Mucosa of gallbladder (tissue), 1 donor: ENCODE measurements at regions not wholly inside any gene's neighbourhood (a gene's known extent, or its start where the extent isn't known, plus 50 kb on each side); places are given as distances from the start of the nearest gene placed in this dataset.
"Not testable (repeated sequence)": the region's sequence is repeated elsewhere in the genome, so short reads cannot be mapped to it uniquely, and the experiment has no call there.

Source experiments
- DNase-seq: peaks from one replicate; pipeline ENCODE4 v3.0.0-alpha.2; 2020; ENCODE audit warnings: low spot score
- donor health status: DM: no; HTN: no; CAD: no.

- DNase-seq: no peak
These were observed 152.2 kb upstream of the TRPM3 start for GRCh38 chr9:71273613-71274012.

- no peak for DNase-seq
These were observed 150.2 kb upstream of the TRPM3 start for GRCh38 chr9:71271602-71272001.

DNA sequence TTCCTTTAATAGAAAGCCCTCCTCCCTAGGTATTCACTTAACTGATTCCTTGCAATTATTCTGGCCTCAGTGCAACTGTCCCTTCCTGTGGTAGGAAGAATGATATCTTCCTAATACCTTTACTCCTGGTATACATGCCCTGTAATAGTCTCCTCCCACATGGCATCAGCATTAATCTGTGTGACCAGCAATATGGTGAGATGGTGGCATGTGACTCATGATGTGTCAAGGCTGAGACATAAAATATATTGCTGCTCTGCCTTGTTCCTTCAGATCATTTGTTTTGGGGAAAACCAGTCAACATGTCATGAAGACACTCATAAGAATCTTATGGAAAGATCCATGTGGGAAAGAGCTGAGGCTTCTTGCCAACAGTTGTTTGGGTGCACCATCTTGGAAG, 149.1 kb upstream of the TRPM3 start:
- no peak for DNase-seq

DNA sequence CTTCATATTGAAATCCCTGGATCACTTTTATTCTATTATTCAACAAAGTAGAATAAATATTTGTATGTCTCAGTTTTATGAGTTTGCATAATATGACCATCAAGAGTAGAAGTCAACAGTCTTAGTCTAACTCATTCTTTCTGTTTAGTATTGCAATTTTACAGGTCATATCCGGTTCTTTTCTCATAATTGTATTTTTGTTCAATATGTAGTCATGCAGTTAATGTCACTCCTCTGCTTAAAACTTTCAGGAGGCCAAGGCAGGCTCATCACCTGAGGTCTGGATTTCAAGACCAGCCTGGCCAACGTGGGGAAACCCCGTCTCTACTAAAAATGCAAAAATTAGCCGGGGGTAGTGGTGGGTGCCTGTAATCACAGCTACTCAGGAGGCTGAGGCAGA, 148.4 kb upstream of the TRPM3 start:
- no peak for DNase-seq

DNA sequence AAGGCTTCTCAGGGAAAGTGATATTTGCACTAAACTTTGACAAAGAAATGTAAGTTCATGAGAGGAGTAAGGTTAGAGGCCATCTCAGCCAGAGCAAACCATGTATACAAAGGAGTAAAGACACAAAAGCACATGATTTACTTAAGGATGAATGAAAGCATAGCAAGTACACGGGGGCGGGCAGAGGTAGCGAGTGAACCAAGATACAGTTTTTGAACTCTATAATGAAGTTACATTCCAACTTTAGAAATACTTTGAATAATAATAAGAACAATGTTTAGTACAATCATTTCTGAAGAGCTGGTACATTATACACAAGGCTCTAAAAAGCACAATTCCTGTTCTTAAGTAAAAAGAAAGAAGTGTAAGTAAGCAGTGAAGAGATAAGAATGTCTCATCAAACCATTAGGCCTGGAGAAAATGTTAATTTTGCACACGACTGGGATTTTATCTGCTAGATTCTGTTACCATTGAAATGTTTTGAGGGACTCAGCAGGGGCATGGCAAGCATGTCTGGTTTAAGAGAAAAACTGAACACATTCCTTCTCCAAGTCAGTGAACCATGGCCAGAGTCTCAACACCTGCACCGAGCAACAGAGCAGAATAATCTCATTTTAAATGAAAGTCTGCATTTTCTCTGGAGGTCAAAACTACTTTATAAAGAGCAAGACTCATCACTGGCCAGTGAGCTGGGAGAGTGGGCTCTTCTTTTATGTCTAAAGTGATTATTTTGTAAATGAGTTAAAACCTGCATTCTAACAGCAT, 147.6 kb upstream of the TRPM3 start:
- no peak for DNase-seq

GRCh38 chr9:71263451-71263850, 142.0 kb upstream of the TRPM3 start:
- DNase-seq: no peak

GRCh38 chr9:71260419-71260818, 139.0 kb upstream of the TRPM3 start:
- DNase-seq: not testable (repeated sequence)

GRCh38 chr9:71254592-71255277, 133.3 kb upstream of the TRPM3 start:
- DNase-seq: no peak

- no peak for DNase-seq
These were observed 131.6 kb upstream of the TRPM3 start for GRCh38 chr9:71253011-71253410.

DNA sequence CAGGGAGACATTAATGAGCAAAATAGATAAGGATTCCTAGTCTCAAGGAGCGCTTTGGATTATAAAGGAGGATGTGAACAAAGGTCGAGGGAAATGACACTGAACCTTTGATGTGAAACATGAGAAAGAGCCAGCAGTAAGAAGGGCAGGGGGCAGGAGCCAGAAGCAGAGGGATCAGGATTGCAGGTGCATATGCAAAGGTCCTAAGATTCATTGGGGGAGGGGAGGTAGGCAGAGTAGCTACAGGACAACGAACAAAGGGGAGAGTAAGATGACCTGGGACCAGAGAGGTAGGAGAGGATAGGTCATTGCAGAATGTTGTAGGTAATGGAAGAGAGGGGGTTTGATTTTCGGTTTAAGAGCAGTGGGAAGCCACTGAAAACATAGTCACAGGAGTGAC, 129.2 kb upstream of the TRPM3 start:
- DNase-seq: no peak

DNA sequence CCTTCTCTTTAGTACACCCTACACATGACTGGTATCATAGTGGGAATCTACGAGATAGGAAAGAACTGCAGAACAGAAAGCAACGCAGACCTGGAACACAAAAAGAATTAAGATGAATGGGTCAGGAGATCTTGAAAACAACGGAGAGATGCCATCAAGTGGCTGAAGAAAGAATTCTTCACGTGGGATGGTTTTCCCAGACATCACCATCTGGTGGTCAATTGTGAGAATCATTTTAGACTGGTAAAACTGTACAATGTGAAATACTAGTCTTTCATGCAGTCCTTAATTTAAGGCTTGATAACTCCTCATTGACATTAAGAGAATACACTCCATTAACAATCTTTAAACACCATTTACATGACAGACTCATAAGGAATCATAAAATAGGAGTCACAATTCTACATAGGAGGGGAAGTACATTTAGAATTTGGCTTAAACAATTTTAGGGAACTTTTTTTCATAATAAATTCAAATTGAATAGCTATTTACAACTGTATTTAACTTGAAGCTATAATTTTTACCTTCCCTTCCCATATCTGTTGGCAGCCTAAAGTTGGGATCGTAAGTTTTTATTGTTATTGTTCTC, 128.4 kb upstream of the TRPM3 start:
- peak; percentile 17 for DNase-seq

- no peak for DNase-seq
These were observed 124.2 kb upstream of the TRPM3 start for GRCh38 chr9:71245651-71246050.

GRCh38 chr9:71243951-71244350, 122.5 kb upstream of the TRPM3 start:
- DNase-seq: no peak

DNA sequence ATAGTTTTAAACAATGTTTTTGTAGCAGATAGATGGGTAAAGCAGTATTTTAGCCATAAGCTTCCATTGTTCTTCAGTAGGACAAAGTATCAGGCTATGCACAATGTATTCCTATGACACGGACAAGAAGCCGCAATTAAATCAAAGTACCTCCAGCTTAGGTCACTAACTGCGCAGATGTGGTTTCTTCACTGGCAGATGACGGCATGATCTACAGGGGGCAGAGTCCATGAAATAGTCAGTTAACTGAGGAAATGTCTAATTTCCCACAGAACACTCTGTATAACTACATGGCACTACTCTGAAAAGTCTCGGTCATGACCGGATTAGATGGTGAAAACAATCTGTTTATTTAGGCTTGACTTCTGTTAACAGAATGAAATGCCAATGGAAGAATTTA, 120.7 kb upstream of the TRPM3 start:
- DNase-seq: no peak

DNA sequence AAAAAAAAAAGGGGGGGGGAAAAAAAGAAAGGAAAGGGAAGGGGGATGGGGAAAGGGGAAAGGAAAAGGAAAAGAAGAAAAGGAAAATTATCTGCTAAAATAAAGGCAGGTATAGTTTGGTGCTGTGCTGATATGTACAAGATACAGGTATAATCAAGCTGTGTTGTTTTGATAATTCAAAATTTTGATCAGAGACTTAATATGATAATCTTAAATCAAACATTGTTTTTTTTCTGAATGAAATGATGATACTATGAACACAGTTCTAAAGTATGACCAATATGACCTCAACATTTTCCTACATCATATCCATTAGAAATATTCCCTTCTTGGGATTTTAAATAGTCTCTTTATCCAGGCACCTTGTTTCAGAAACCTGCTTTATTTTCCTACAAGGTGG, 115.6 kb upstream of the TRPM3 start:
- no peak for DNase-seq

DNA sequence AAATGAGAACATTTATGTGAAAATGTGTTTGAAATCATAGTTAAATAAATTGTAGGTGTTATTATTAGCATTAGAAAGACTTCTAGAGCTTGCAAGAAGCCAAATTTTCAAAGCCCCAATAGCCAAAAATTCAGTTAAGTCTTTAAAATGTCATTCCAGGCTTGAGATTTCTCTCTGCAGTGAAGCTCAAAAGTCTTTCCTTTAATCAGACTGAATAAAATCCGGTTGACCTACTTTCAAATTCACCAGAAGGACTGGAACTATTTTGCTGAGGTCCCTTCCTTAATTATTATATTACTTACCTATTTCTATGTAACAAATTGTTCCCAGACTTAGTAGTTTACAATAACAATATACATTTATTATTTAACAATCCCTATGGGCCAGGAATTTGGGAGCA, 112.2 kb upstream of the TRPM3 start:
- no peak for DNase-seq

DNA sequence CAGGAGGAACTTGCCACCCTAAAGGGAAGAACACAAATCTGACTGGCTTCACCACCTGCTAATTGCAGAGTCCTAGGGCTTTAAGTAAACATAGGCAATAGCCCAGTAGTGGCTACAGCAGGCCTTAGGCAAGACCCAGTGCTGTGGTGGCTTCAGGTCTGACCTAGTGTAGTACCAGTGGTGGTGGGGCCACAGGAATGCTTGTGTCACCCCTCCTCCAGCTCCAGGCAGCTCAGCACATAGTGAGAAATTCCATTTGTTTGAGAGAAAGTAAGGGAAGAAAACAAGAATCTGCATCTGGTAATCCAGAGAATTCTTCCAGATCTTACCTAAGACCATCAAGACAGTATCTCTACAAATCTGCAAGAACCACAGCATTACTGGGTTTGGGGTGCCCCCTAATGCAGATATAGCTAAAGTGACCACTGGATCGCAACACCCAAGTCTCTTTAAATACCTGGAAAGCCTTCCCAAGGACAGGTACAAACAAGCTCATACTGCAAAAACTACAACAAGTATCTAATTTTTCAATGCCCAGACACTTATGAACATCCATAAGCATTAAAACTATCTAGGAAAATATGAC, 102.6 kb upstream of the TRPM3 start:
- DNase-seq: no peak

DNA sequence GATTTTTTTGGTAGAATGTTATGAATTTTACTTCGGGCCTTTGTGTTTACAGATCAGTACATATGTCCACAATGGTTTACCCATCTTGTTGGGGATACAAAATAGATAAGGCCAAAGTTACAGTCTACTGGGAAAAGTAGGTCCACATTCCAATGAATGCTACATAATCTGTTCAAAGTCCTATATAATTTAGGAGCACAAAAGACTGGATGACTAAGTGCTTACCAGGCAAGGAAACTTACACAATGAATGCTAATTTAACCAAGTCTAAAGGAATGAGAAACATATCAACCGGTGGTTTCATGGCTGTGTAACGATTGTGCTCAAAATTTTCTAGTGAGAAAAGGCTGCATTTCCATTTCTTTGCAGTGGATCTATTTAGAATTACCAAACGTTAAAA, 97.4 kb upstream of the TRPM3 start:
- no peak for DNase-seq

GRCh38 chr9:71213633-71214032, 92.2 kb upstream of the TRPM3 start:
- no peak for DNase-seq

DNA sequence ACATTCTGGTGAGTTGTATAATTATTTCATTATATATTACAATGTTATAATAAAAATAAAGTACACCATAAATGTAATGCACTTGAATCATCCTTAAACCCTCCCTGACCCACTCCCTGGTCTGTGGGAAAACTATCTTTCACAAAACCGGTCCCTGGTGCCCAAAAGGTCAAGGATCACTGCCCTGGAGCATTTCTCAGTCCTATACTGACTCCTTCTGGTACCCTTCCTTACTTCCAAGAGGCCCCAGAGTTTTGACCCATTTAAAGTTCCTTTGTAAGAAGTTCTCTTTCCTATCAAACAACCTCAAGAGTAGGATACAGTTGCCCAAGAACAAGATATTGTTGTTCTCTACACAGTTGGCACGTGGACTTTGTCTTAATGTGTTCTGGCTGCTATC, 88.9 kb upstream of the TRPM3 start:
- no peak for DNase-seq

DNA sequence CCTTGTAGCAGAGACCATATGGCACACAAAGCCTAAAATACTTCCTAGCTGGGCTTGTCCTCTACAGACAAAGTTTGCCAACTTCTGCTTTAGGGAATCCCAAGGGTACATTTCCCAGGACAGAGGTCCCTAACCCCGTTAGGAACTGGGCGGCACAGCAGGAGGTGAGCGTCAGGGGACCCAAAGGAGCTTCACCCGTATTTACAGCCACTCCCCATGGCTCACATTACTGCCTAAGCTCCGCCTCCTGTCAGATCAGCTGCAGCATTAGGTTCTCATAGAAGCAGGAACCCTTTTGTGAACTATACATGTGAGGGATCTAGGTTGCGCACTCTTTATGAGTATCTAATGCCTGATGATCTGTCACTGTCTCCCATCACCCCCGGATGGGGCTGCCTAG, 88.5 kb upstream of the TRPM3 start:
- DNase-seq: no peak

DNA sequence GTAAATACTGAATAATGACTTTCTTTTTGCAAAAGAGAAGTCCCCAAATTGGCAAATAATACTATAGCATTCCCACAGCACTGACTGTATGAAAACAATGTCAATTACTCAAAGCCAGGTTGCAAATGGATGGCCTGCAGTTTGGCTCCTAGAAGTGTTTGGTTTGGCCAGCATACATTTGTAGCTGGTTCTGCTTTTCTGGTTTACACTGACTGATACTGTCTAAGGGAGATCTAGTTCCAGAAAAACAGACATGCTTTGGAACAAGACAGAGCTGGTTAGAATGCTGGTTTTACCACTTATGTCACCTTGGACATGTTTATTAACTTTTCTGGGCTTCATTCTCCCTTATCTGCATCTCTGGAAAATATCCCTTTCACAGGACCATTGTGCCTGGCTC, 81.5 kb upstream of the TRPM3 start:
- DNase-seq: no peak

DNA sequence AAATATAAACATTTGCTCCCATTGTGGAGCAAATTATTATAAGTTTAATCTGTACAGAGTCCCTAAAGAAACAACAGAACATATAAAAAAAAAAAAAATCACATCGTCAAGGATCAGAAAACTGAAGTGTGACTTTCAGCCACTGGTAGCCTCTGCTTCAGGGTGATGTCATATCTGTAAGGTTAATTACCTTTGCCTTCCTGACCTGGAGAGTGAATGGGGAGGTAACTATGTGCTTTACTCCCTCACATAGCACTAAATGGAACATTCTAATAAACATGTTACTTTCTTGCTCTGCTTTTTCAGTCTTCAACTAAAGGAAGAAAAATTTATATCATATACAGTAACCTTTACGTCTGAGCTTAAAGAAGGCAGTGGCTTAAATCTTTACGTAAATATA, 70.3 kb upstream of the TRPM3 start:
- no peak for DNase-seq
